Gastrocnemius medialis (tissue), 4 donors: ENCODE measurements at regions not wholly inside any gene's neighbourhood (a gene's known extent, or its start where the extent isn't known, plus 50 kb on each side); places are given as distances from the start of the nearest gene placed in this dataset.

Source experiments
- POLR2A ChIP-seq, 2 donors: fragments of 450-650 bp; IDR thresholded peaks; one replicate each; pipeline ENCODE4 v1.6.1; 2017; ENCODE audit warnings: antibody characterized with exemption in 2 of 2, mild to moderate bottlenecking in 2 of 2, moderate library complexity in 2 of 2
- TF ChIP-seq, protein P1 (sequence below), 5 experiments: fragments of 450-650 bp in 3 of 5; fragments of 200-600 bp in 2 of 5; sonication (generic) in 2 of 5; IDR thresholded peaks in 4 of 5; conservative IDR thresholded peaks in 1 of 5; 1 replicate in 4 of 5; 2 replicates in 1 of 5; pipeline ENCODE4 v1.5.1; 2016 to 2019; ENCODE audit warnings: antibody characterized with exemption in 5 of 5, mild to moderate bottlenecking in 3 of 5, moderate library complexity in 3 of 5

DNA sequence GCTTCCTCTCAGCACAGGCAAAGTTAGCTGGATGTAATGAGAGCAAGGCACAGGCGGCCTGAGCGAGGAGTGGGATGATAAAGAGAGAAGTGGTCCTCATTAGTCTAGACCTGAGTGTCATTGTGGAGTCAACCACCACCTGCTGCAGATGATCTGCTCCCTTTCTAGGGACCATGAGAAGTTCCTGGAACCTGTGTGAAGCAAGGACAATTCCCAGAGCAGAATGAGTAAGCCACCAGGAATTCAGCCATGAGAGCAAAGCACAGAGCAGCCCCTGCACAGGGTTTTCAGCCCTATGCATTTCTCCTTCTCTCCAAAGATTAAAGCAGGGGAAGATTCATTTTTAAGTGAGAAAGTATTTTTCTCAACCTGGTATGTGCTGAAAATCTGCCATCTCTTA is 146.8 kb upstream of the SPEF2 start:
- TF ChIP-seq, protein P1, sequence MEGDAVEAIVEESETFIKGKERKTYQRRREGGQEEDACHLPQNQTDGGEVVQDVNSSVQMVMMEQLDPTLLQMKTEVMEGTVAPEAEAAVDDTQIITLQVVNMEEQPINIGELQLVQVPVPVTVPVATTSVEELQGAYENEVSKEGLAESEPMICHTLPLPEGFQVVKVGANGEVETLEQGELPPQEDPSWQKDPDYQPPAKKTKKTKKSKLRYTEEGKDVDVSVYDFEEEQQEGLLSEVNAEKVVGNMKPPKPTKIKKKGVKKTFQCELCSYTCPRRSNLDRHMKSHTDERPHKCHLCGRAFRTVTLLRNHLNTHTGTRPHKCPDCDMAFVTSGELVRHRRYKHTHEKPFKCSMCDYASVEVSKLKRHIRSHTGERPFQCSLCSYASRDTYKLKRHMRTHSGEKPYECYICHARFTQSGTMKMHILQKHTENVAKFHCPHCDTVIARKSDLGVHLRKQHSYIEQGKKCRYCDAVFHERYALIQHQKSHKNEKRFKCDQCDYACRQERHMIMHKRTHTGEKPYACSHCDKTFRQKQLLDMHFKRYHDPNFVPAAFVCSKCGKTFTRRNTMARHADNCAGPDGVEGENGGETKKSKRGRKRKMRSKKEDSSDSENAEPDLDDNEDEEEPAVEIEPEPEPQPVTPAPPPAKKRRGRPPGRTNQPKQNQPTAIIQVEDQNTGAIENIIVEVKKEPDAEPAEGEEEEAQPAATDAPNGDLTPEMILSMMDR (IDR thresholded peaks at IDR 0.05 in 4 of 5, conservative IDR thresholded peaks at IDR 0.05 in 1 of 5) = no peak
- no peak for TF ChIP-seq POLR2A (IDR thresholded peaks at IDR 0.05)
